HL-60 (cell line): ENCODE measurements at regions not wholly inside any gene's neighbourhood (a gene's known extent, or its start where the extent isn't known, plus 50 kb on each side); places are given as distances from the start of the nearest gene placed in this dataset.

ENCODE experiments used
- CTCF ChIP-seq: IDR thresholded peaks from one replicate; pipeline ENCODE4 v1.5.1; 2011; ENCODE audit warnings: low read length, control low read depth, inconsistent platforms; ENCODE audit not compliant: insufficient read depth
- GABPA ChIP-seq: IDR thresholded peaks from 2 replicates; pipeline ENCODE4 v1.6.1; 2012; ENCODE audit warnings: low read depth
- POLR2AphosphoS5 ChIP-seq: IDR thresholded peaks from 2 replicates; pipeline ENCODE4 v1.6.1; 2012; ENCODE audit warnings: low read depth
- REST ChIP-seq: IDR thresholded peaks from 2 replicates; pipeline ENCODE4 v1.6.1; 2012; ENCODE audit warnings: low read depth; ENCODE audit not compliant: insufficient replicate concordance
- SPI1 ChIP-seq: IDR thresholded peaks from 2 replicates; pipeline ENCODE4 v1.6.1; 2012; ENCODE audit warnings: low read depth, mild to moderate bottlenecking, borderline replicate concordance

DNA sequence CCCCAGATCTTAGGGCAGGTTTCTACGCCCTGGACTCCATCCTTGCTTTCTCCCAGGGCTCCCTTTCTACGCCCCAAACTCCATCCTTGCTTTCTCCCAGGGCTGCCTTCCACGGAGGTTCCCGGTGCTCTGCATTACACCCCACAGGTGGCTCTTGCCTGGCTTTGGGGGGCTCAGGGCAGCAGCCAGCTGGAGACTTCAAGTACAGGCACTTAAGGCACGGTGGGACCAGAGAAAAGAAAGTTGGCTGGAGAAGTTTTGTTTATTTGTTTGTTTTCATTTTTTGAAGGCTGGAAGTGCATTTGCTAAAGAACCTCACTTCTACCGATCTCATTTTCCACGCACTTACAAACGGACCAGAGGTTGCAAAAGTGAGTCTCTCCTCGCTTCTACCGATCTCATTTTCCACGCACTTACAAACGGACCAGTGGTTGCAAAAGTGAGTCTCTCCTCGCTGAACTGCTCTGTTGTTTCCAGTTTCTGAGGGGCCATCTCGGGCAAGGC lies 103.8 kb upstream of the MED13L start:
- TF ChIP-seq POLR2AphosphoS5 (no peak), CTCF (no peak), GABPA (no peak), REST (no peak), SPI1 (no peak)
